ENCODE measurements at regions not wholly inside any gene's neighbourhood (a gene's known extent, or its start where the extent isn't known, plus 50 kb on each side); places are given as distances from the start of the nearest gene placed in this dataset.

- TF ChIP-seq EZH2phosphoT487 (IDR thresholded peaks at IDR 0.05; ENCODE audit: borderline replicate concordance), result no peak
- TF ChIP-seq, protein P1, sequence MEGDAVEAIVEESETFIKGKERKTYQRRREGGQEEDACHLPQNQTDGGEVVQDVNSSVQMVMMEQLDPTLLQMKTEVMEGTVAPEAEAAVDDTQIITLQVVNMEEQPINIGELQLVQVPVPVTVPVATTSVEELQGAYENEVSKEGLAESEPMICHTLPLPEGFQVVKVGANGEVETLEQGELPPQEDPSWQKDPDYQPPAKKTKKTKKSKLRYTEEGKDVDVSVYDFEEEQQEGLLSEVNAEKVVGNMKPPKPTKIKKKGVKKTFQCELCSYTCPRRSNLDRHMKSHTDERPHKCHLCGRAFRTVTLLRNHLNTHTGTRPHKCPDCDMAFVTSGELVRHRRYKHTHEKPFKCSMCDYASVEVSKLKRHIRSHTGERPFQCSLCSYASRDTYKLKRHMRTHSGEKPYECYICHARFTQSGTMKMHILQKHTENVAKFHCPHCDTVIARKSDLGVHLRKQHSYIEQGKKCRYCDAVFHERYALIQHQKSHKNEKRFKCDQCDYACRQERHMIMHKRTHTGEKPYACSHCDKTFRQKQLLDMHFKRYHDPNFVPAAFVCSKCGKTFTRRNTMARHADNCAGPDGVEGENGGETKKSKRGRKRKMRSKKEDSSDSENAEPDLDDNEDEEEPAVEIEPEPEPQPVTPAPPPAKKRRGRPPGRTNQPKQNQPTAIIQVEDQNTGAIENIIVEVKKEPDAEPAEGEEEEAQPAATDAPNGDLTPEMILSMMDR (conservative IDR thresholded peaks at IDR 0.05; ENCODE audit: low read length), result no peak
- Histone ChIP-seq H3K9ac (ENCODE audit: low read depth, low read length, poor library complexity, severe bottlenecking) (no peak overlapping the region), H3K4me1 (ENCODE audit: insufficient read depth, low read length, poor library complexity, severe bottlenecking) (no peaks in the 10 kb centered on the region), H3K27me3 (ENCODE audit: insufficient read depth, low read length, poor library complexity, severe bottlenecking) (no peaks in the 10 kb centered on the region), H4K20me1 (ENCODE audit: insufficient read depth, low read length, poor library complexity, severe bottlenecking) (no peaks in the 10 kb centered on the region), H3F3A (ENCODE audit: low read depth) (no peaks in the 10 kb centered on the region), H3K9me2 (replicated peaks; ENCODE audit: low read depth, low read length) (no peaks in the 10 kb centered on the region), H3K36me3 (ENCODE audit: insufficient read depth, low read length) (no peaks in the 10 kb centered on the region), H3K4me3 (ENCODE audit: low read length, poor library complexity, severe bottlenecking) (no peak overlapping the region), H3K4me2 (ENCODE audit: low read depth, low read length, poor library complexity, severe bottlenecking) (no peak overlapping the region), H3K9me3 (ENCODE audit: insufficient read depth, low read depth, low read length) (no peaks in the 10 kb centered on the region), H2AFZ (ENCODE audit: low read length) (no peak overlapping the region), H3K79me2 (ENCODE audit: insufficient read depth, low read length) (no peaks in the 10 kb centered on the region)
Measured at GRCh38 chr7:17619196-17619818, 320.9 kb downstream of the AHR start.

- H3K4me2 ChIP-seq (ENCODE audit: low read depth, low read length, poor library complexity, severe bottlenecking), result no peak overlapping the region
- no peaks in the 10 kb centered on the region for H3K27me3 ChIP-seq (ENCODE audit: insufficient read depth, low read length, poor library complexity, severe bottlenecking)
- peaks cover under 1% of the 10 kb centered on the region for H3K4me1 ChIP-seq (ENCODE audit: insufficient read depth, low read length, poor library complexity, severe bottlenecking)
- H3K9ac ChIP-seq (ENCODE audit: low read depth, low read length, poor library complexity, severe bottlenecking), result no peak overlapping the region
- H3K4me3 ChIP-seq (ENCODE audit: low read length, poor library complexity, severe bottlenecking), result no peak overlapping the region
- H3K9me3 ChIP-seq (ENCODE audit: insufficient read depth, low read depth, low read length), result no peaks in the 10 kb centered on the region
- no peak overlapping the region for H2AFZ ChIP-seq (ENCODE audit: low read length)
- TF ChIP-seq EZH2phosphoT487 (IDR thresholded peaks at IDR 0.05; ENCODE audit: borderline replicate concordance), result no peak
- TF ChIP-seq, protein P1 (conservative IDR thresholded peaks at IDR 0.05; ENCODE audit: low read length), result no peak
- H3K36me3 ChIP-seq (ENCODE audit: insufficient read depth, low read length), result no peaks in the 10 kb centered on the region
- no peaks in the 10 kb centered on the region for H3K9me2 ChIP-seq (replicated peaks; ENCODE audit: low read depth, low read length)
- H3F3A ChIP-seq (ENCODE audit: low read depth), result no peaks in the 10 kb centered on the region
- H3K79me2 ChIP-seq (ENCODE audit: insufficient read depth, low read length), result no peaks in the 10 kb centered on the region
- no peaks in the 10 kb centered on the region for H4K20me1 ChIP-seq (ENCODE audit: insufficient read depth, low read length, poor library complexity, severe bottlenecking)
Measured at GRCh38 chr7:17620566-17620965, 319.7 kb downstream of the SNX13 start.

GRCh38 chr7:17622451-17622850 lies 317.8 kb downstream of the SNX13 start:
- no peaks in the 10 kb centered on the region for H3K79me2 ChIP-seq (ENCODE audit: insufficient read depth, low read length)
- H3K4me3 ChIP-seq (ENCODE audit: low read length, poor library complexity, severe bottlenecking), result no peak overlapping the region
- H3K27me3 ChIP-seq (ENCODE audit: insufficient read depth, low read length, poor library complexity, severe bottlenecking), result no peaks in the 10 kb centered on the region
- H3K36me3 ChIP-seq (ENCODE audit: insufficient read depth, low read length), result no peaks in the 10 kb centered on the region
- no peaks in the 10 kb centered on the region for H3K9me3 ChIP-seq (ENCODE audit: insufficient read depth, low read depth, low read length)
- H3K9me2 ChIP-seq (replicated peaks; ENCODE audit: low read depth, low read length), result no peaks in the 10 kb centered on the region
- TF ChIP-seq EZH2phosphoT487 (IDR thresholded peaks at IDR 0.05; ENCODE audit: borderline replicate concordance), result no peak
- TF ChIP-seq, protein P1 (conservative IDR thresholded peaks at IDR 0.05; ENCODE audit: low read length), result no peak
- peaks cover 6% of the 10 kb centered on the region for H3K4me1 ChIP-seq (ENCODE audit: insufficient read depth, low read length, poor library complexity, severe bottlenecking)
- H2AFZ ChIP-seq (ENCODE audit: low read length), result no peak overlapping the region
- no peaks in the 10 kb centered on the region for H3F3A ChIP-seq (ENCODE audit: low read depth)
- no peak overlapping the region for H3K9ac ChIP-seq (ENCODE audit: low read depth, low read length, poor library complexity, severe bottlenecking)
- H4K20me1 ChIP-seq (ENCODE audit: insufficient read depth, low read length, poor library complexity, severe bottlenecking), result no peaks in the 10 kb centered on the region
- H3K4me2 ChIP-seq (ENCODE audit: low read depth, low read length, poor library complexity, severe bottlenecking), result no peak overlapping the region

Measured in Loucy (cell line).